OCI-LY7 (cell line): ENCODE measurements at regions not wholly inside any gene's neighbourhood (a gene's known extent, or its start where the extent isn't known, plus 50 kb on each side); places are given as distances from the start of the nearest gene placed in this dataset.

Experiments
- CTCF ChIP-seq: fragments of 200-600 bp; sonication (generic); conservative IDR thresholded peaks from 2 replicates; pipeline ENCODE4 v1.5.1; 2014; ENCODE audit warnings: mild to moderate bottlenecking, antibody characterized with exemption, low read length, moderate library complexity, mixed read lengths
- EZH2phosphoT487 ChIP-seq: fragments of 200-600 bp; sonication (generic); IDR thresholded peaks from 2 replicates; pipeline ENCODE4 v1.6.1; 2018; ENCODE audit warnings: low read depth, borderline replicate concordance, mild to moderate bottlenecking, mixed run types, antibody characterized with exemption, low read length, moderate library complexity, mixed read lengths

DNA sequence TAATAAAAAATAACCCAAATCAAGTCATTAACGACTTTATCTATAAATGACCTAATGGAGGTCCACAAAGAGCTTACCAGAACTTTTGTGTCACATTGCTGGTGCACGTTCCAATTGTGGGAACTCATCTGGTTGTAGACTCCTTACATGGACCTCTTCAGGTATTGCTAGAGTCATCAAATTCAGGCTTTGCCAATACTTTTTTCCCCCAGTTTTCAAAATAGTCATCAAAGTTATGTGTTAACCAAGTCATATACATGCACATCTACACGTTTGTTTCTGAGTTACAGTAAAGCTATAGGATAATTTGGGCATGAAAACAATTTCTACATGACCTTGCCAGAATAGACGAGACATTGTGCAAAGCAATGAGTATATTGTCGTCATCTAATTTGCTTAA, 76.2 kb upstream of the ADAMTS18 start:
- TF ChIP-seq CTCF (no peak), EZH2phosphoT487 (no peak)
